Stimulated activated CD4-positive, alpha-beta T cell treated with anti-CD3 and anti-CD28 coated beads, Interleukin-2, amount 100 ng/mL, for 24 hours (primary cell): ENCODE measurements at regions not wholly inside any gene's neighbourhood (a gene's known extent, or its start where the extent isn't known, plus 50 kb on each side); places are given as distances from the start of the nearest gene placed in this dataset.

Source experiments
- DNase-seq, 2 donors: peaks; one replicate each; pipeline ENCODE4 v3.0.0-alpha.2; 2020

DNA sequence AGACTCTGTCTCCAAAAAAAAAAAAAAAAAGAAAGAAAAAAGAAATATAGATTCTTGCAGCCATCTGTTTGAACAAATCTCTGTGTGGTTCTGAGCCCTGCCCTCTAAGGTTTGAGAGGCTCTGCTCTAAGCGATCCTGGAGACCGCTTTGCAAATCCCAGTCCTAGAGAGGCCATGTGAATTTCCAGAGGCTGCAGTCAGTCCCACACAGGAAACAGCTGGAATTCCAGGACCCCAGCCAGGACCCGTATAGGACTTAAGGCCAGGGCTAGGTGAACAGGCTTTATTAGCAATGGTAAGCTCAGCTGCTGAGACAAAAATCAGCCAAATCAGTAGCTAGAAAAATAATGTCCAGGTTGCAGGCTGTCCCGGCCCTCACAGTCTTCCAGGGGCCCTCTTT, 154.8 kb downstream of the RPS24 start:
- DNase-seq: no peak

DNA sequence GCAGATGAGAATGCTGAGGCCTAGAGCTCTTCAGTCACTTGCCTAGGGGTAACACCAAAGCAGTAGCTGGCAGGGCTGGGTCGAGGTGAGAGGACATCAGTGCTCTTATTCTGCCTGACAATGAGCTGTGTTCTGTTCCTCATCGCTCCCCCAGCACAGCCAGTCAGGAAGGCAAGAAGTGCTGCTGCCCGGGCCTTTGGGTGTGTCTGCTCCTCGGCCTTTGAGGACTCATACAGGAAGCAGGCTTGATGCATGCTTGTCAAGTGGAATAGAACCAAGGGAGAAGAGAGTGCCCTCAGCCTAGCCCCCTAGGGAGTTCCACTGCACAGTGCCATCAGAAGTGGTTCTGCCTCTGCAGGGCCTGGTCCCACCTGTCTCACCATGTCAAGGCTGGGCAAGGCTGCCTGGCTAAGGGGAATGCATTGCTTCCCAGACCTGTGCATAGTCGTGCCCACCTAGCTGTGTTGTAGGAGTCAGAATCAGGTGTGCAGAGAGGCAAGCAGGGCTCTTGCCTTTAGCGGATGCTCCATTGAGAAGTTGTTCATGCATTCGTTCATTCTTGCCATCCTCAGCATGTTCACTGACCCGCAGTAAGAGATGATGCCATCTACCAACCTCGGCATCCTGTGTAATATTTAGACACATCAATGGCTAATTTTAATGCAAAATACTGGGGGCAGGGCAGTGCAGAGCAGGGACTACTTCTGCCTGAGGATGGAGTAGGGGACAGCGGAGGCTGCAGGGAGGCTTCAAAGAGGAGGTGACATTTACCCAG, 156.6 kb downstream of the RPS24 start:
- DNase-seq: no peak

- no peak for DNase-seq
Observed at GRCh38 chr10:78191301-78191700, 157.6 kb downstream of the RPS24 start.

DNA sequence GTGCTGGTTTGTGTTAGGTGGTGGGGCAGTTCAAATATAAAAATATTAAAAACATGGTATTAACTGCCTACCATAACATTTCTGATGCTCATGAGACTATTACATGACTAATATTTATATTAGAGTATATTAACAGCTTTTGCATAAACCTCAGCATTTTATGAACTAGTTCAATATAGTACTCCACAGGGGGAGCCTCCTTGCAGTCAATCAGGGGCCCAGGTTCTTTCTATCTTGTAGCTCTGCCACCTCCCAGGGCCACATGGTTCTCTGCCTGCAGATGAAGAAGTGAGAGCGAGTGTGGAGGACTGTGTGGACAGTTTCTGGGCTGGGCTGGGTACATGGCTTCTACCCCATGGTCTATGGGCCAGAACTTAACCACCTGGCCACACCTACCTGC, 159.5 kb downstream of the RPS24 start:
- DNase-seq: no peak

DNA sequence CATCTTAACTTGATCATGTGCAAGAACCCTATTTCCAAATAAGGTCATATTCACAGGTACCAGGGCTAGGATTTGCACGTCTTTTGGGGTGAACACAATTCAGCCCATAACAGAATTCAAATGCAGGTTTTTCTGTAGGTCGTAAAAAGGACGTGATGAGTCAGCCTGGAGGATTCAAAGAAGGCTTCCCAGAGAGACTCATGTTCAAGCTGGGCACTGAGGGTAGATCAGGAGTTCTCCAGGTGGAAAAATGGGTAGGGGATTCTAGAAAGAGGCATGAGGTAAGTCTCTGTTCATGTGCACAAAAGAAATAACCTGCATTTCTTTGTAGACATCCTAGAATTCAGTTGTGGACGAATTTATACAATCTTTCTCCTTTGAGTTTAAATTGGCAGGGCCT, 160.4 kb downstream of the RPS24 start:
- DNase-seq: no peak

GRCh38 chr10:78194539-78195402, 161.1 kb downstream of the RPS24 start:
- no peak for DNase-seq

- DNase-seq: no peak
Observed at GRCh38 chr10:78196396-78196795, 162.7 kb downstream of the RPS24 start.

GRCh38 chr10:78196964-78197363, 163.3 kb downstream of the RPS24 start:
- no peak for DNase-seq

DNA sequence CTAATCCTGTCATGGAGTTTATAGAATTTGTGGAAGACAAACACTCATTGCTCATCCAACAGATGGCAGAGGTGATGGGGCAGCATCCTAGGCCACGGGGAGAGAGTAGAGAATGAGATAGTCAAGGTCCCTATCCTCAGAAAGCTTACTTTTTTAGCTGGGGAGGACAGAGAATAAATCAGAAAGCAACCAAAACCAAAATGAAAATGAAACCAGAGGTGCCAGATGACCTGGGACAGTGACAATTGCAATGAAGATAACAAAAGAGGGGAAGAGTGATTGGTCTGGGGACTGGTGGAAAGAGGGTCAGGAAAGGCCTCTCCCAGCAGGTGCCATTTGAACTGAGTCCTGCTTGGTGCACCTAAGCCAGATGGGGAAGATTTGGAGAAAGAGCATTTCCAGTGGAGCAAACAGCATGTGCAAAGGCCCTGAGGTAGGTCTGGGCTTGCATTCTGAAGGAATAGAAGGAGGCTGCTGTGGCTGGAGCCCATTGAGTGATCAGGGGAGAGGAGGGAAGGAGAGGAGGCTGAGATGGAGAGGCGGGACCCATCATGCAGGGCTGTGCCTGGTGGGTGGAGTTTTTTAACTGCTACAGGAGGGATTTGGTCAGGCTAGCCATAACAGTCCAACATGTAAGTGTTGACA, 164.1 kb downstream of the RPS24 start:
- no peak for DNase-seq

DNA sequence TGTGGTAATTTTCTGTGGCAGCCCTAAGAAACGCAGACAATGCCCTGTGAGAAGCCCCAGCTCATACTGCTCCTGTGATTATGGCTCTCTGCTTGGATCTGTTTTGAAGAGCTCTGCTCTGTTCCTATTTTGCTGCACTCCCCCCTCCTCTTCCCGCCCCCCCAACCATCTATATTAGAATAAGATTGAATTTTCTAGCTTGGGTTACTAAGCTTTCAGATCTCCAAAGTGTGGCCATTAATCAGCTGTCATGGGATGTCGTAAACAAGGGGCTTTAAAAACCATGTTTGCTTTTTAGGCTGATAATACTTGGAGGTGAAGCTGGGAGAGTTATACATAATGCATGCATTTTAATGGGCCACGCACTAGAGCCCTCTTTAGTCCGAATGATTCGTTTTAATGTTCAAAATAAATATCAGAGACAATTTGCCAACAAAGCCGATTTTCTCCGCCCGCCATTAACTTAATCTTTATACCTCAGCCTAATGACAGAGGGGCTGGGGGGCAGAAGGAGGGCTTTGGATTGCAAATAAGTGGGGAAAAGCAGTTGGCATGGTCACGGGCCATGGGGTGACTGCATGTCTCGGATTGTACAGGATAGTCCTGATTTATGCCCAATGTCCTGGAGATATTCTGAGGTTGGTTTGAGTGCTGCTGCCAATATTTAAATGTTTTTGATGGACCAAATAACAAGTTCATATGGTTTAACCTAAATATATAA, 165.5 kb downstream of the RPS24 start:
- DNase-seq: no peak

- no peak for DNase-seq
Observed at GRCh38 chr10:78199759-78200158, 166.1 kb downstream of the RPS24 start.

DNA sequence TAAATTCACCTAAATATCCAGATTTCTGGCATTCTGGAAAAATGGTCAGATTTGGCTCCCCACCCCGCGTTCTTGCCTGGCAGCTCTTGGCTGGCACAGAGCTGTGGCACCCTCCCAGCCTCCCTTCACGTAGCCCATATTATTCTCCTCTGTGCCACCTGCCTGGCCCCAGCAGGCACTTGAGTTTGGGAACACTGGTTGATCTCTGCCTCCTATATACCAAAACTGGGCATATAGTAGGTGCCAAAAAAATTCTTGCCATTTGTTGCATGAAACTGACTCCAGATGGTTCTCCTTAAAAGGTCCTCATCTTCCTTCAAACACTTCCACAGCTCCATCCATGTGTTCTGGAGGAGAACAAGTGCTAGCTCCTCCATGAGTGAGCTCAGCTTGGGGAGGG, 167.0 kb downstream of the RPS24 start:
- no peak for DNase-seq

GRCh38 chr10:78202386-78202785, 168.7 kb downstream of the RPS24 start:
- DNase-seq: no peak

GRCh38 chr10:78203915-78204818, 170.5 kb downstream of the RPS24 start:
- DNase-seq: no peak

GRCh38 chr10:78205457-78206016, 171.9 kb downstream of the RPS24 start:
- DNase-seq: no peak

DNA sequence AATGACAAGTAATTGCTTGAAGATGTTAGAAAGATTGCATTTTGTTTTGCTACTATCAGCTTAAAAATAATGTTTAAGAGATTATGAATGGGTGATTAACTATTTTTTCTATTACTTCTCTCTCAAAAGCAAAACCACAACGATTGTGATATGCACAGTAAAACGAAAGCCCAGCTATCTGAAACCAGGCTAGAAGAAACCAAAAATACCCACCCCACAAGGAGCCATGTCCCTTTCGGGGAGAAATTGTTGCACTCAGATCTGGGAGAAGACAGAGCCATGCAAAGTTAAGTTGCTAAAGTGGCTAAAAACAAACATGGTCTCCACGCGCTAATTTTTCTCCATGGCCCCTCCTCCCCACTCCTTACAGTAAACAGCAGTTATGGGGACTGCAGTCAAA, 173.6 kb downstream of the RPS24 start:
- DNase-seq: no peak

GRCh38 chr10:78207776-78208175, 174.1 kb downstream of the RPS24 start:
- no peak for DNase-seq

DNA sequence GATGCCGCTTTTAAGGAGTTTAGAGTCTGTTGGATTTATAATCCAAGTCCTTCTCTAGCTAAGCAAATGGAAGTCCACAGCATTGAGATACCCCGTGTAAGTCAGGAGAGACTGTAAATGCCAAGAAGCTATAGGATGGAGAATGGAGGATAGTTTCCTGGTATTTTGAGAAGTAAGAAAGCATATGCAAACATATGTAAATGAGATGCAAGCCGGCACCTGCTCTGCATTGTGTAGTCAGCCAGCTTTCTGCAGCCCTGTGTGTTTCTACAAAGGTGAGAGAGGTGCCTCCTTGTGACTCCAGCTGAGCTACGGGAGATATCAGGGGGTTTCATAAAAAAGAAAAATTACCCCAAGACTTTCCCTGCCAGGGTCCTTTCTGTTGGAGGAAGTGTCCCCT, 176.3 kb downstream of the RPS24 start:
- DNase-seq: no peak

GRCh38 chr10:78210548-78210947, 176.9 kb downstream of the RPS24 start:
- DNase-seq: no peak

GRCh38 chr10:78210976-78211375, 177.3 kb downstream of the RPS24 start:
- no peak for DNase-seq

DNA sequence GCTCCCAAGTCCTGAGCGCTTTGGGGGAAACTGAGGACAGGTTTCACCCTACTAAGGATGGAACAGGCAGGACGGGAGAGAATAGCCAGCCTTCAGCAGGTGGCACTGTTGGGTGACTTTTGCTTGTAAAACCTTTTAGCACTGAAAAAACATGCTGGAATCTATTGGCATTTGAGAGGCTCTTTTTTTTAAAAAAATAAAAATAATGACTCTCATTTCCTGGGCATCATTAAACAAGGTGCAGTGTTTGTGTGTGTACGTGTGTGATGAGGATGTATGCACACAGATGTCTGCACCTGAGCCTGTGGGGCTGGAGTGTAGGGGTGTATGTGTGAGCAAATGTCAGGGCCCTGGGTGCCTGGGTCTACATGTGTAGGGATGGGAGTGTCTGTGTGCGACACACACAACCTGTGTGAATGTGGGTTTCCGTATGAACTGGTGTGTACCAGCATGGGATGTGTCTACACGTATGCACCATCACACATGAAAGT, 177.9 kb downstream of the RPS24 start:
- no peak for DNase-seq
